Panc1 (cell line): ENCODE measurements at regions not wholly inside any gene's neighbourhood (a gene's known extent, or its start where the extent isn't known, plus 50 kb on each side); places are given as distances from the start of the nearest gene placed in this dataset.
"Not testable (repeated sequence)": the region's sequence is repeated elsewhere in the genome, so short reads cannot be mapped to it uniquely, and the experiment has no call there.

Experiments
- CTCF ChIP-seq: fragments of 450-650 bp; IDR thresholded peaks from 2 replicates; pipeline ENCODE4 v1.5.1; 2017; ENCODE audit warnings: mild to moderate bottlenecking
- POLR2AphosphoS5 ChIP-seq: IDR thresholded peaks from 2 replicates; pipeline ENCODE4 v1.6.1; 2012; ENCODE audit warnings: mild to moderate bottlenecking, low read depth, low read length, moderate library complexity
- REST ChIP-seq, 2 experiments: IDR thresholded peaks; 2 replicates each; pipeline ENCODE4 v1.6.1; 2011 to 2012; ENCODE audit warnings: low read depth in 2 of 2, control low read depth in 1 of 2, low read length in 1 of 2, mild to moderate bottlenecking in 1 of 2, moderate library complexity in 1 of 2; ENCODE audit not compliant: insufficient read depth in 1 of 2
- SIN3A ChIP-seq: IDR thresholded peaks from 2 replicates; pipeline ENCODE4 v1.6.1; 2012; ENCODE audit warnings: low read depth, mild to moderate bottlenecking, low read length, moderate library complexity, borderline replicate concordance; ENCODE audit not compliant: insufficient read depth

- TF ChIP-seq CTCF; SIN3A; REST (IDR thresholded peaks at IDR 0.05; ENCODE audit: insufficient read depth in 1 of 2, low read depth in 2 of 2, low read length in 1 of 2); POLR2AphosphoS5: not testable (repeated sequence)
Observed at GRCh38 chr14:19613546-19613945, 100.1 kb downstream of the OR11H2 start.
